Endothelial cell of umbilical vein (primary cell): ENCODE measurements at regions not wholly inside any gene's neighbourhood (a gene's known extent, or its start where the extent isn't known, plus 50 kb on each side); places are given as distances from the start of the nearest gene placed in this dataset.

Source experiments
- BruUV-seq: library from RNA; stranded (reverse); fragments of 400-500 nt; replicated peaks from 2 replicates; lab custom pipeline; 2021; lab: Mats Ljungman, UMichigan
- CTCF ChIA-PET: fragments of 300-600, 350-600 bp; sonication (Branson Sonifier 250); formaldehyde crosslinking; loops from one replicate; lab custom pipeline; 2021; ENCODE audit warnings: antibody characterized with exemption, inconsistent platforms; lab: Charles Lee
- POLR2A ChIA-PET: fragments of 300-600, 350-600 bp; sonication (Branson Sonifier 250); formaldehyde crosslinking; loops from one replicate; lab custom pipeline; 2021; ENCODE audit warnings: antibody characterized with exemption, inconsistent platforms; lab: Charles Lee
- DNase-seq: peaks from one replicate; pipeline ENCODE4 v3.0.0-alpha.2; 2011; ENCODE audit warnings: low read depth, low spot score
- FAIRE-seq: peaks from 2 replicates; lab custom pipeline; 2011; peaks lifted over from hg19 to GRCh38; lab: Jason Lieb, UNC
- H2AFZ ChIP-seq: 2 replicates; pipeline ENCODE4 v1.6.0; 2012; ENCODE audit warnings: low read depth, low read length, control low read depth, inconsistent platforms
- H3K27ac ChIP-seq: 2 replicates; pipeline ENCODE4 v1.5.1; 2011; ENCODE audit warnings: low read depth, mild to moderate bottlenecking, control low read depth, low read length, moderate library complexity; ENCODE audit not compliant: insufficient read depth
- H3K27me3 ChIP-seq, 2 experiments: 2 replicates each; pipeline versions ENCODE4 v1.6.0 to v1.6.1; 2011; ENCODE audit warnings: low read length in 2 of 2, mixed read lengths in 1 of 2; ENCODE audit not compliant: control insufficient read depth in 2 of 2, insufficient read depth in 2 of 2
- H3K36me3 ChIP-seq, 2 experiments: 2 replicates in 1 of 2; 3 replicates in 1 of 2; pipeline ENCODE4 v1.5.1; 2011; ENCODE audit warnings: low read length in 2 of 2, mild to moderate bottlenecking in 1 of 2, moderate library complexity in 1 of 2; ENCODE audit not compliant: control insufficient read depth in 2 of 2, insufficient read depth in 2 of 2; ENCODE audit errors: extremely low read depth in 1 of 2
- H3K4me1 ChIP-seq: 3 replicates; pipeline ENCODE4 v1.5.1; 2011; ENCODE audit warnings: mild to moderate bottlenecking, low read length; ENCODE audit not compliant: control insufficient read depth, insufficient read depth; ENCODE audit errors: extremely low read depth
- H3K4me2 ChIP-seq: 2 replicates; pipeline ENCODE4 v1.6.1; 2011; ENCODE audit warnings: low read length, control low read depth, mixed read lengths; ENCODE audit not compliant: insufficient read depth
- H3K4me3 ChIP-seq, 3 experiments: fragments of 200-600 bp in 1 of 3; sonication (generic), shearing (Covaris generic) in 1 of 3; replicated peaks in 1 of 3; 2 replicates each; pipeline ENCODE4 v1.5.1; 2011 to 2016; ENCODE audit warnings: control low read depth in 3 of 3, low read length in 3 of 3, mild to moderate bottlenecking in 2 of 3, inconsistent platforms in 1 of 3, low read depth in 1 of 3, moderate library complexity in 1 of 3; ENCODE audit not compliant: insufficient read depth in 1 of 3
- H3K79me2 ChIP-seq: 2 replicates; pipeline ENCODE4 v1.6.0; 2012; ENCODE audit warnings: low read length, inconsistent platforms; ENCODE audit not compliant: control insufficient read depth, insufficient read depth
- H3K9ac ChIP-seq: replicated peaks from 2 replicates; pipeline ENCODE3; 2011; ENCODE audit warnings: low read length, control low read depth; ENCODE audit not compliant: insufficient read depth; ENCODE audit errors: extremely low read depth
- H3K9me1 ChIP-seq: replicated peaks from 3 replicates; pipeline ENCODE4 v1.6.0; 2011; ENCODE audit warnings: mild to moderate bottlenecking, low read length; ENCODE audit not compliant: control insufficient read depth, insufficient read depth; ENCODE audit errors: extremely low read depth
- H3K9me3 ChIP-seq: replicated peaks from 2 replicates; pipeline ENCODE4 v1.5.1; 2012; ENCODE audit warnings: low read length, inconsistent platforms; ENCODE audit not compliant: control insufficient read depth, insufficient read depth
- H4K20me1 ChIP-seq: replicated peaks from 2 replicates; pipeline ENCODE3; 2011; ENCODE audit warnings: mild to moderate bottlenecking, low read length; ENCODE audit not compliant: control insufficient read depth, insufficient read depth; ENCODE audit errors: extremely low read depth
- CTCF ChIP-seq, 2 donors: IDR thresholded peaks; 1 replicate in 1 of 2; 2 replicates in 1 of 2; pipeline ENCODE4 v1.5.1; 2011; ENCODE audit warnings: low read length in 2 of 2, mild to moderate bottlenecking in 2 of 2, moderate library complexity in 2 of 2, control low read depth in 1 of 2, inconsistent platforms in 1 of 2, low read depth in 1 of 2; ENCODE audit not compliant: insufficient read depth in 1 of 2; ENCODE audit errors: extremely low read depth in 1 of 2
- EZH2 ChIP-seq: IDR thresholded peaks from 2 replicates; pipeline ENCODE4 v1.6.1; 2012; ENCODE audit warnings: borderline replicate concordance, low read depth, mild to moderate bottlenecking, moderate library complexity, low read length, inconsistent platforms; ENCODE audit not compliant: severe bottlenecking
- FOS ChIP-seq: IDR thresholded peaks from 2 replicates; pipeline ENCODE4 v1.6.1; 2011; ENCODE audit warnings: mild to moderate bottlenecking, low read length, moderate library complexity, borderline replicate concordance; ENCODE audit not compliant: insufficient read depth
- GATA2 ChIP-seq: IDR thresholded peaks from 2 replicates; pipeline ENCODE4 v1.7.0; 2011; ENCODE audit warnings: low read depth, mild to moderate bottlenecking, moderate library complexity, mixed read lengths, low read length; ENCODE audit not compliant: insufficient read length, insufficient read depth
- MYC ChIP-seq: IDR thresholded peaks from one replicate; pipeline ENCODE4 v1.6.1; 2011; ENCODE audit warnings: mild to moderate bottlenecking, low read depth, low read length
- POLR2AphosphoS5 ChIP-seq: IDR thresholded peaks from 2 replicates; pipeline ENCODE4 v1.6.1; 2012; ENCODE audit warnings: low read depth, mild to moderate bottlenecking, control low read depth, low read length, moderate library complexity; ENCODE audit not compliant: insufficient read depth
- dilution Hi-C: fragments of 300-500 bp; cut with MboI; formaldehyde crosslinking; loops from one replicate; pipeline ENCODE4 v1.15.0; 2019; ENCODE audit warnings: low sequenced_read_pairs; ENCODE audit not compliant: extremely low pct_ligation_motif_present
- intact Hi-C: fragments of 100-400 bp; cut with micrococcal nuclease; formaldehyde crosslinking; loops from one replicate; pipeline ENCODE4 v1.10.0; 2022
- TF ChIP-seq, protein P1 (sequence below): IDR thresholded peaks from 2 replicates; pipeline ENCODE4 v1.6.1; 2011; ENCODE audit not compliant: insufficient read depth, insufficient read length

- CTCF ChIA-PET = interaction anchor here (1.1 kb wide), 2 partner anchors 197 to 245 kb away, joined by 3 read pairs; no protein-coding TSS in a partner anchor
These were observed 111.7 kb upstream of the BOD1 start for GRCh38 chr5:173727839-173728778.

More at GRCh38 chr5:173727839-173728778, 111.7 kb upstream of the BOD1 start:
- Histone ChIP-seq H3K4me1 (no peaks in the 10 kb centered on the region), H3K27ac (no peak overlapping the region), H3K9me3 (no peaks in the 10 kb centered on the region), H3K36me3 (no peaks in the 10 kb centered on the region), H3K9ac (no peak overlapping the region), H3K4me3 (no peak overlapping the region), H3K79me2 (no peaks in the 10 kb centered on the region), H2AFZ (no peak overlapping the region), H3K27me3 (no peaks in the 10 kb centered on the region), H3K4me2 (no peak overlapping the region), H4K20me1 (no peaks in the 10 kb centered on the region), H3K9me1 (no peaks in the 10 kb centered on the region)
- TF ChIP-seq POLR2AphosphoS5 = no peak
- no peak for TF ChIP-seq FOS
- TF ChIP-seq, protein P1, sequence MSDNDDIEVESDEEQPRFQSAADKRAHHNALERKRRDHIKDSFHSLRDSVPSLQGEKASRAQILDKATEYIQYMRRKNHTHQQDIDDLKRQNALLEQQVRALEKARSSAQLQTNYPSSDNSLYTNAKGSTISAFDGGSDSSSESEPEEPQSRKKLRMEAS = no peak
- TF ChIP-seq CTCF (IDR thresholded peaks at IDR 0.05; ENCODE audit: extremely low read depth in 1 of 2, insufficient read depth in 1 of 2, low read depth in 1 of 2, low read length in 2 of 2) = no peak
- no peak for TF ChIP-seq GATA2
- no peak for TF ChIP-seq MYC
- no peak for TF ChIP-seq EZH2
- FAIRE-seq (no peak), DNase-seq (no peak)
- POLR2A ChIA-PET = no interaction called here
- intact Hi-C loops (no loop called here), dilution Hi-C loops (no loop called here)
- BruUV-seq = no TSS peak
